K562 (cell line): ENCODE measurements at regions not wholly inside any gene's neighbourhood (a gene's known extent, or its start where the extent isn't known, plus 50 kb on each side); places are given as distances from the start of the nearest gene placed in this dataset.

Experiments used
- ATAC-seq: fragments of 200-7000 bp; cut with Tn5 transposase; 3 replicates; pipeline ENCODE4 v1.9.1; 2020; ENCODE audit warnings: moderate library complexity
- BruUV-seq: library from RNA; stranded (reverse); fragments of 400-500 nt; replicated peaks from 2 replicates; lab custom pipeline; 2021; lab: Mats Ljungman, UMichigan
- CTCF ChIA-PET: fragments of 300-600 bp; formaldehyde crosslinking; extraction: SDS; loops from one replicate; lab custom pipeline; 2021; ENCODE audit warnings: low intra/inter-chr PET ratio; lab: Yijun Ruan, JAX
- POLR2A ChIA-PET: fragments of 300-600, 350-650 bp; sonication (Branson Sonifier 250); formaldehyde crosslinking; extraction: SDS; loops from one replicate; lab custom pipeline; 2021; ENCODE audit warnings: antibody characterized with exemption, inconsistent platforms; lab: Yijun Ruan, JAX
- DNase-seq, 4 experiments: peaks; one replicate each; pipeline versions ENCODE4 v3.0.0 to v3.0.0-alpha.2; 2011 to 2018; ENCODE audit warnings: low spot score in 3 of 4, mixed read lengths in 3 of 4; ENCODE audit errors: extremely low read depth in 1 of 4
- FAIRE-seq: peaks from 2 replicates; lab custom pipeline; 2011; peaks lifted over from hg19 to GRCh38; lab: Jason Lieb, UNC
- H2AFZ ChIP-seq: 2 replicates; pipeline ENCODE4 v1.6.0; 2011; ENCODE audit warnings: low read depth, low read length, control low read depth, inconsistent platforms
- H3K27ac ChIP-seq: fragments of 200-600 bp; 3 replicates; pipeline ENCODE4 v1.8.0; 2011; ENCODE audit warnings: low read depth, mild to moderate bottlenecking, control low read depth, inconsistent platforms, low read length, moderate library complexity, mixed read lengths; ENCODE audit errors: extremely low read depth
- H3K27me3 ChIP-seq, 2 experiments: fragments of 300-600 bp in 1 of 2; 2 replicates in 1 of 2; 3 replicates in 1 of 2; pipeline versions ENCODE4 v1.6.0 to v1.8.0; 2011; ENCODE audit warnings: inconsistent platforms in 2 of 2, low read length in 2 of 2, mild to moderate bottlenecking in 1 of 2, mixed read lengths in 1 of 2, moderate library complexity in 1 of 2; ENCODE audit not compliant: control insufficient read depth in 2 of 2, insufficient read depth in 2 of 2
- H3K36me3 ChIP-seq: fragments of 300-600 bp; 3 replicates; pipeline ENCODE4 v1.8.0; 2011; ENCODE audit warnings: mild to moderate bottlenecking, low read length, inconsistent platforms; ENCODE audit not compliant: control insufficient read depth, insufficient read depth
- H3K4me1 ChIP-seq, 2 experiments: fragments of 200-600 bp in 1 of 2; replicated peaks in 1 of 2; 2 replicates in 1 of 2; 3 replicates in 1 of 2; pipeline versions ENCODE4 v1.5.1 to v1.8.0; 2011; ENCODE audit warnings: inconsistent platforms in 2 of 2, low read length in 2 of 2, mild to moderate bottlenecking in 1 of 2, mixed read lengths in 1 of 2, moderate library complexity in 1 of 2; ENCODE audit not compliant: control insufficient read depth in 2 of 2, insufficient read depth in 2 of 2
- H3K4me2 ChIP-seq: 2 replicates; pipeline ENCODE4 v1.6.1; 2011; ENCODE audit warnings: low read length, control low read depth, inconsistent platforms, mixed read lengths; ENCODE audit not compliant: insufficient read depth
- H3K4me3 ChIP-seq: fragments of 200-600 bp; sonication (generic), shearing (Covaris generic); 2 replicates; pipeline ENCODE4 v1.5.1; 2016; ENCODE audit warnings: control low read depth, inconsistent platforms
- H3K79me2 ChIP-seq: fragments of 200-600 bp; 3 replicates; pipeline ENCODE4 v1.8.0; 2011; ENCODE audit warnings: low read length, inconsistent platforms; ENCODE audit not compliant: control insufficient read depth, insufficient read depth
- H3K9ac ChIP-seq, 2 experiments: 2 replicates each; pipeline versions ENCODE4 v1.6.0 to v1.6.1; 2011; ENCODE audit warnings: low read depth in 2 of 2, low read length in 2 of 2, control low read depth in 1 of 2, inconsistent platforms in 1 of 2, mild to moderate bottlenecking in 1 of 2, mixed read lengths in 1 of 2; ENCODE audit not compliant: insufficient read depth in 1 of 2
- H3K9me1 ChIP-seq: one replicate; pipeline ENCODE4 v1.6.0; 2011; ENCODE audit warnings: inconsistent platforms, mild to moderate bottlenecking, low read length, moderate library complexity; ENCODE audit not compliant: control insufficient read depth, insufficient read depth
- H3K9me3 ChIP-seq: replicated peaks from 2 replicates; pipeline ENCODE4 v1.5.1; 2011; ENCODE audit warnings: low read depth, low read length, inconsistent platforms; ENCODE audit not compliant: control insufficient read depth, insufficient read depth
- H4K20me1 ChIP-seq: replicated peaks from 2 replicates; pipeline ENCODE4 v1.6.1; 2011; ENCODE audit warnings: low read length, inconsistent platforms, mixed read lengths; ENCODE audit not compliant: control insufficient read depth, insufficient read depth
- E4F1 ChIP-seq: fragments of 250-450 bp; sonication (Bioruptor Pico); IDR thresholded peaks from 2 replicates; pipeline ENCODE4 v1.5.0; 2021; ENCODE audit warnings: mild to moderate bottlenecking, borderline replicate concordance
- MAX ChIP-seq: sonication (generic); formaldehyde crosslinking; IDR thresholded peaks from 2 replicates; pipeline ENCODE4 v1.9.0; 2022; ENCODE audit warnings: mild to moderate bottlenecking, missing genetic modification reagents
- POLR2B ChIP-seq: fragments of 450-650 bp; IDR thresholded peaks from 2 replicates; pipeline ENCODE4 v1.6.1; 2018; ENCODE audit warnings: low read depth; ENCODE audit not compliant: partially characterized antibody
- TBL1XR1 ChIP-seq, 2 experiments: IDR thresholded peaks; 2 replicates each; pipeline ENCODE4 v1.6.1; 2012; ENCODE audit warnings: improper control_type of control experiment in 2 of 2, low read length in 2 of 2, mild to moderate bottlenecking in 1 of 2
- TCF7L2 ChIP-seq: fragments of 150-350 bp; IDR thresholded peaks from 2 replicates; pipeline ENCODE4 v1.6.1; 2016; ENCODE audit warnings: low read depth, mild to moderate bottlenecking, low read length, moderate library complexity
- ZNF668 ChIP-seq: fragments of 250-450 bp; sonication (Bioruptor Pico); IDR thresholded peaks from 2 replicates; pipeline ENCODE4 v1.8.0; 2022; ENCODE audit warnings: mild to moderate bottlenecking, inconsistent platforms
- WGBS: fragments of 100-300 bp; shearing (Covaris generic); methylation state at CpG from one replicate; pipeline ENCODE4 v1.1.6; 2016; ENCODE audit warnings: low coverage, mixed read lengths; ENCODE audit not compliant: insufficient coverage; ENCODE audit errors: missing lambda C conversion rate; 5-methylcytosine and 5-hydroxymethylcytosine counted together
- in situ Hi-C: fragments of 300-500 bp; cut with MboI; formaldehyde crosslinking; loops from 4 replicates; pipeline ENCODE4 v1.15.0; 2018; ENCODE audit warnings: inconsistent platforms, mixed read lengths
- intact Hi-C: fragments of 100-400 bp; cut with micrococcal nuclease; formaldehyde crosslinking; loops from 2 replicates; pipeline ENCODE4 v1.14.2; 2022

GRCh38 chr6:92864966-92865555 is 554.3 kb downstream of the EPHA7 start:
- CTCF ChIA-PET, result no interaction called here
- TF ChIP-seq POLR2B (no peak), ZNF668 (CRISPR knock-in tag) (no peak), MAX (CRISPR knock-in tag) (no peak), TBL1XR1 (IDR thresholded peaks at IDR 0.05; ENCODE audit: low read length in 2 of 2) (no peak), TCF7L2 (no peak)
- H4K20me1 ChIP-seq, result no peaks in the 10 kb centered on the region
- FAIRE-seq (no peak), ATAC-seq (no peak), DNase-seq (no peak)
- no peak overlapping the region for H3K27ac ChIP-seq
- in situ Hi-C loops, result no loop called here
- no peak overlapping the region for H3K4me2 ChIP-seq
- no peaks in the 10 kb centered on the region for H3K36me3 ChIP-seq
- H3K4me1 ChIP-seq, result no peaks in the 10 kb centered on the region
- WGBS, result 0% methylated on average over 3 of the region's 3 CpGs
- intact Hi-C loops, result no loop called here
- H3K4me3 ChIP-seq, result no peak overlapping the region
- no peaks in the 10 kb centered on the region for H3K79me2 ChIP-seq
- H3K27me3 ChIP-seq, result no peaks in the 10 kb centered on the region
- H3K9me3 ChIP-seq, result no peaks in the 10 kb centered on the region; the same call in 1 of the 2 replicates
- H3K9ac ChIP-seq, result no peak overlapping the region
- POLR2A ChIA-PET, result no interaction called here
- no peaks in the 10 kb centered on the region for H3K9me1 ChIP-seq
- H2AFZ ChIP-seq, result no peak overlapping the region
- no TSS peak for BruUV-seq

GRCh38 chr6:92849636-92850035 is 569.7 kb downstream of the EPHA7 start:
- Histone ChIP-seq H3K79me2 (no peaks in the 10 kb centered on the region), H3K9me3 (no peaks in the 10 kb centered on the region), H3K27ac (no peak overlapping the region), H3K9me1 (no peaks in the 10 kb centered on the region), H3K36me3 (no peaks in the 10 kb centered on the region), H3K4me2 (no peak overlapping the region), H4K20me1 (no peaks in the 10 kb centered on the region), H3K27me3 (no peaks in the 10 kb centered on the region), H3K9ac (no peak overlapping the region), H3K4me1 (no peaks in the 10 kb centered on the region), H3K4me3 (no peak overlapping the region), H2AFZ (no peak overlapping the region)
- ATAC-seq, result no peak
- in situ Hi-C loops, result no loop called here
- 0% methylated on average over 3 of the region's 3 CpGs for WGBS
- POLR2A ChIA-PET, result no interaction called here
- intact Hi-C loops, result no loop called here
- FAIRE-seq, result no peak
- no peak for TF ChIP-seq E4F1 (CRISPR knock-in tag)
- no TSS peak for BruUV-seq
- no peak for DNase-seq
- CTCF ChIA-PET, result no interaction called here
